Stromal cell of bone marrow (primary cell): ENCODE measurements at regions not wholly inside any gene's neighbourhood (a gene's known extent, or its start where the extent isn't known, plus 50 kb on each side); places are given as distances from the start of the nearest gene placed in this dataset.
A peak's percentile ranks its signal among the peaks of the same experiment; 100 is the strongest.

Experiments used
- DNase-seq: peaks from one replicate; pipeline ENCODE4 v3.0.0-alpha.2; 2012; ENCODE audit warnings: low read depth

DNA sequence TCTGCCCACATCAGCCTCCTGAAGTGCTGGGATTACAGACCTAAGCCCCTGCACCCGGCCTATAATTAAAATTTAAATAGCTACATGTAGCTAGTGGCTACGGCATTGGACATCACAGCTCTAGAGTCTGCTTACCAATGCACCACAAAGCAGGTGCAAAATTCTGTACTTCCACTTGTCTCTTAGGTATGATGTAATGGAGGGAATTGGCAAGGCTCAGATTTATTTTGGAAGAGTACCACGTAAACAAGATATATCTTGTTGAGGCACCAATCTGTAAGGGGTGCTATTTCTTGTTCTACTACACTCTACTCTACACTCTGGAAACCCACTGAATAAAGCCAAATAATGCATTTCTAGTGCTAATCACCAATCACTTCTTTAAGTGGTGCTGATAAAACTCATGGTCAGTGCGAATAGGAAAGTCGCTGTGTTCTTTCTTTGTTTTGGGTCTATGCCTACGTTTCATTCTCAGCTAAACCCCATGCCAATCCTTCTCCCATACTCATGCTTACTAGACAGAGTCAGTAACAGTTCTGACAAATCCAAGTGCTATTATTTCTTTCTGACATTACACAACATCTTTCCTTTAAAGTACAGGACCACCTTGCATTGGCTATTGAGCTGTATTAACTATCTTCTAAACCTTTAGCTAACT is 92.3 kb downstream of the GC start:
- DNase-seq, result peak; percentile 15

- no peak for DNase-seq
Measured at GRCh38 chr4:71689822-71690221, 94.1 kb downstream of the GC start.

GRCh38 chr4:71687056-71687455 is 96.8 kb downstream of the GC start:
- no peak for DNase-seq

- no peak for DNase-seq
Measured at GRCh38 chr4:71685975-71686374, 97.9 kb downstream of the GC start.

- peak; percentile 3 for DNase-seq
Measured at GRCh38 chr4:71683309-71683708, 100.6 kb downstream of the GC start.

- peak; percentile 60 for DNase-seq
Measured at GRCh38 chr4:71680706-71681105, 103.2 kb downstream of the GC start.

GRCh38 chr4:71677568-71677967 is 106.3 kb downstream of the GC start:
- no peak for DNase-seq

DNA sequence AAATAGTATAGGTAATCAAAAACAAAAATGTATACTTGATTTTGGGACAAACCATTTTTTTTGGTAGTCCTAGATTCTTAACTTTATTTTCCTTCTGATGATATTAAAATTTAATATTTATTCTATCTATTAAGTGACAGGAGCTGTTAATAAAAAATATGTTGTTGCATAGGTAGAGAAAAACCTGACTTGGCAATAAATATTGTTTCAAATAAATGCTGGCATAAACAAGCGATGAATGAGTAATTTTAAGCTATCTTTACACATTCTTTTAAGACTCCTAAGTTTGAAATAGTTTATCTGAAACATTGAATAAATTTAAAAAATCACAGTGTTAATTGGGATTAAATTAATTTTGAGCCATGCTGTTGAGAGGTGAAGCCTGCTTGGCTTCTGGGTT is 114.6 kb downstream of the GC start:
- no peak for DNase-seq

GRCh38 chr4:71665358-71665757 is 118.5 kb downstream of the GC start:
- DNase-seq, result no peak

DNA sequence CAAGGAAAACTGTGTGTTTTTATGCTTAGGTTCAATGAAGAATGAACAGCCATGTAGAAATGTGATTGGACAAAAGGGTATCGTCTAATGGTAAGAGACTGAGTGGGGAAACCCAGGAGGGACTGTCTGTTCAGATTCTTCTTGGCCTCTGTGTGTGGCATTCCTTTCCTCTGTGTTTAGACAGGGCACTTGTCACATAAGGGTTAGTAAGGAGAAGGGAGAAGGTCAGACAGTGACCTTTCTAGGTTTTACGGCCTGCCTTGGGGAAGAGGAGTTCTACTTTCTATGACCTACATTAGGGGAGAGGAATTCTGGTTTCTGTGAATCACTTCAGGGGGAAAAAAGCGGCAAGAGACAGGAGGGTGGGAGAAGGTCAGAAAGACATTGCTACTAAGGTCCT is 119.5 kb downstream of the GC start:
- no peak for DNase-seq

DNA sequence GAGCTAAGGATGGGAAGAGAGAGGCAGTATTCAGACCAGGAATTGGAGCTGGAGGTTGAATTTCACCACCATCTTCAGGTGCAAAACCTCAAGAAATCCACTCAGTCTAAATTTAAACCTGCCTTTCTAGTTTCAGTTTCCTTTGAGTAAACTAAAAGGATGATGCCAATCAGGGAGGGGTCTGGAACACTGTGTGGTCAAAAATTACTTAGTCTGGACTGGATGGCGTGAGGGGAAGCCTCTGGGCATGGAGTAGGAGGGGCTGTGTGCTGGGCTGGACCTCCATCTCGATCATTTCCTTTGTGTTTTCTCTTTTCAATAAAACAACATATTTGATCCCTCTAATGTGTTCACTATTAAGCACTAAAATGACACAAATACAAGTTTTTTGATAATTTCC is 120.1 kb downstream of the GC start:
- no peak for DNase-seq

DNA sequence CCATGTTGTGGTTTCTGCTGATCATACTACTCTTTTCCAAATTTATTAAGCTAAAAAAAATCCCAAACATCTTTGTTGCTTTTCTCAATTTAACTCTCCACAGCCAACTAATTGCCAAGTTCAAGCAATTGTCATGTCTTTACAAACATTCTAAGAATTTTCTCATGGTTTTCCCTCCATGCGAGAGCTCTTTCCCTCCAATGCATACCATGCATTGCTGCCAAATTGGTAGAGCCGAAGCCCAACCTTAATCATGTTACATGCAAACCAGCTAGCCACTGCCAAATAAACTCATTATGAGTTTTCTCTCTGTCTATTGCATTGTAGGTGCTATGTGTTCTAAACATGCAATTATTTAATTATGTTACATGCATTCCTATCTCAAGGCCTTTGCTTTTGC is 123.9 kb downstream of the GC start:
- no peak for DNase-seq

DNA sequence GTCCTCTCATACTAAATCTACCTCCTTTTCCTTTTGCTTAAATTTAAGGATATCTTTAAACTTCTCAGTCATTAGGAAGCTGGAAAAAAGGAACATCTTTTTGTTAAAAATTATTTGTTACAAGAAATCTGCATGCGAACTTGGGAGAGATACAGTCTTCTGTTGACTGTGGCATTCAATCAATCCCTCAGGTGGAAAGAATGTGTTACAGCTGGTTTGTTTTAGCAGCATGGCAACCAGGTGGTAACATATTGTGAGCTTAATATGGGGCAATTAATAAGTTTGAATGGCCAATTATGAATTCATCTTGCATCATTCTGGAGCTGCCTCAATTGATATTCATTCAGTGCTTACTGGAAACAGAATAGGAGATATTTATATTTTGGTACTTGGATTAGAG is 135.0 kb downstream of the GC start:
- DNase-seq, result no peak

GRCh38 chr4:71648448-71648847 is 135.4 kb downstream of the GC start:
- no peak for DNase-seq

DNA sequence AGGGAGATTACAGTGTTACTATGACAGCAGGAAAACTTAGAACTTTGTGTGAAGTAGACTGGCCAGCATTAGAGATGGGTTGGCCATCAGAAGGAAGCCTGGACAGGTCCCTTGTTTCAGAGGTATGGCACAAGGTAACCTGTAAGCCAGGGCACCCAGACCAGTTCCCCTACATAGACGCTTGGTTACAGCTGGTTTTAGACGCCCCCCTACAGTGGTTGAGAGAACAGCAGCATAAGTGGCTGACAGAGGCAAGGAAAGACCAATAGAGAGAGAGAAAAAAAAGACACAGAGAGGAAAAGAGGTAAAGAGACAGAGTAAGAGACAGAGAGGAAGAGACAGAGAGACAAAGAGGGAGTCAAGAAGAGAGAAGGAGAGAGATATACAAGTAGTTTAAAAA is 144.5 kb downstream of the GC start:
- DNase-seq, result no peak

DNA sequence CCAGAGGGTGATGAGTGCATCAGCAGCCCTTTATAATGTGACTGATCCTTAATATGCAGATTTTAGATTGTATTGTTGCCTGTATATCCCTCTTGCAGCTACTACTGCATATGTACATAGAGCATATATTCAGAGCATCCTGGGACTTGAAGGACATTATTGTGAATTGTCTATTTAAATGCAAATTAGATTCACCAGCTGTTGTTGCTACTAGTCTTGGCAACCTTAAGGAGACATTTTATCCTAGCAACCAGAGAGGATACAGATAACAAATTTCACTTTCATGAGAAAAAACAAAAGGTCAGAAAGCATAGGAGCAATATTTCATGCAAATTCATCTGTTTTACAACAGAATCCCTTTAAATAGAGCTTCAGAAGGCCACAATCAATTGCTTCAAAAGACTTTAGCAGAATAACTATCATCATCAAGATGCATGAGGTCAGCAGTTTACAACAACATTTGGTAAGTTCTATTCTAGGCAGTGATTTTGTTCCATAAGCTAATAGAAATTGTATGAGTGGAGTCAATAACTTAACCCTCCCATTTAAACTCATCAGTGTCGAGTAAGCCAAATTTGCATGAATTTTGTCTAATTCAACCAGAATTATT is 148.6 kb downstream of the GC start:
- DNase-seq, result no peak

DNA sequence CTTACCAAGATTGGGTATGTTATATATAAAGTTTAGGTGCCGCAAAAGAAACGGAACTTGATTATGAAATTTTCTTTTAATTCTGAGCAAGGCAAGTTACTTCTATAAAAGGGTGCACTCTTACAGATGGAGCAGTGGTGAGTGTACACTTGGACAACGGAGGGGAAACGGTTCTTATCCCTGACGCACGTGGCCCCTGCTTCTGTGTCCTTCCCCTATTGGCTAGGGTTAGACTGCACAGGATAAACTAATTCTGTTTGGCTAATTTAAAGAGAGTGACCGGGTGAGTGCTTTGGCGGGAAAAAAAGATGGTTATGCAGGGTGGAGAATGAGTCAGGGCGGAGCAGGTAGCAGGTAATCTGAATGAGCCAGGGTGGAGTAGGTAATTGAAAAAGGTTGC is 149.5 kb downstream of the GC start:
- no peak for DNase-seq

DNA sequence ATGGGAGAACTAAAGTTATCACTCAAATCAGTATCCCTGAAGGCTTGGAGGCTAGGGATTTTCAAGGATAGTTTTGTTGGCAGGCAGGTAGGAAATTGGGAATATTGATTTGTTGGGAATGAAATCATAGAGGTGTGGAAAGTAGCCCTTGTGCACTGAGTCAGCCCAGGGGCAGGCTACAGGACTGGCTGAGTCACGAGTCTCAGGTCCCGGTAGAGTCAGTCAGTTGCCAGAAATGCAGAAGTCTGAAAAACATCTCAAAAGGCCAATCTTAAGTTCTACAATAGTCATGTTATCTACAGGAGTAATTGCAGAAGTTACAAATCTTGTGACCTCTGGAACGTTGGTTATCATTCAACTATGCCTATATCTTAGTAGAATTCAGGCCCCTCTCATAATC is 153.1 kb downstream of the GC start:
- no peak for DNase-seq

DNA sequence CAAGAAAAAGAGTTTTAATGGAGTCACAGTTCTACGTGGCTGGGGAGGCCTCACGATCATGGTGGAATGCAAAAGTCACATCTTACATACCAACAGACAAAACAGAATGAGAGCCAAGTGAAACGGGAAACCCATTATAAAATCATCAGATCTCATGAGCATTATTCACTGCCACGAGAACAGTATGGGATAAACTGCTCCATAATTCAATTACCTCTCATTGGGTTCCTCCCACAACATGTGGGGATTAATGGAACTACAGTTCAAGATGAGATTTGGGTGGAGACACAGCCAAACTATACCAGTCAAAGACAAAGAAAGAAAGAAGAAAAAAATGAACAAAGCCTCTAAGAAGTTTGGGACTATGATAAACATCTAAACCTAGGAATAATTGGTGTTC is 158.9 kb downstream of the GC start:
- no peak for DNase-seq
